Transverse colon (tissue), 3 donors: ENCODE measurements at regions not wholly inside any gene's neighbourhood (a gene's known extent, or its start where the extent isn't known, plus 50 kb on each side); places are given as distances from the start of the nearest gene placed in this dataset.

Experiments used
- POLR2A ChIP-seq: fragments of 450-650 bp; IDR thresholded peaks from one replicate; pipeline ENCODE4 v1.6.1; 2016; ENCODE audit warnings: antibody characterized with exemption, mild to moderate bottlenecking, moderate library complexity
- TF ChIP-seq, protein P1 (sequence below), 5 experiments: fragments of 200-600 bp in 3 of 5; fragments of 450-650 bp in 2 of 5; sonication (generic) in 3 of 5; IDR thresholded peaks; 1 replicate in 2 of 5; 2 replicates in 3 of 5; pipeline ENCODE4 v1.5.1; 2016 to 2017; ENCODE audit warnings: antibody characterized with exemption in 5 of 5, inconsistent platforms in 3 of 5, mild to moderate bottlenecking in 2 of 5, moderate library complexity in 1 of 5

DNA sequence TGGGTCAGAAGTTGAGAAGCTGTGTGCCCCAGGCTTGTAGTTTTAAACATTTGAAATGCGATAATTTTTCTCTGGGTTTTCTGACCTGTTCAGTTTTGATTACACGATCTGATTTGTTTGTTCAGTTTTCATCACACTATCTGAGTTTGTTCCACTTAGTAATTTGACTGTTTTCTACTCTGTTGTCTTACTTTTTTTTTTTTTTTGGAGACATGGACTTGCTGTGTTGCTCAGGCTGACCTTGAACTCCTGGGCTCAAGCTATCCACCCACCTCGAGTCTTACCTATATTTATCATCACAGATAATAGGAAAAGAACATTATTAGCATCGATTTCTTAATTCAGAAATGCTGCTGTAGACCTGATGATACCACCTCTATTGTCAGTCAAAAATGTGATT is 379.1 kb downstream of the UTRN start:
- TF ChIP-seq POLR2A = no peak
- TF ChIP-seq, protein P1, sequence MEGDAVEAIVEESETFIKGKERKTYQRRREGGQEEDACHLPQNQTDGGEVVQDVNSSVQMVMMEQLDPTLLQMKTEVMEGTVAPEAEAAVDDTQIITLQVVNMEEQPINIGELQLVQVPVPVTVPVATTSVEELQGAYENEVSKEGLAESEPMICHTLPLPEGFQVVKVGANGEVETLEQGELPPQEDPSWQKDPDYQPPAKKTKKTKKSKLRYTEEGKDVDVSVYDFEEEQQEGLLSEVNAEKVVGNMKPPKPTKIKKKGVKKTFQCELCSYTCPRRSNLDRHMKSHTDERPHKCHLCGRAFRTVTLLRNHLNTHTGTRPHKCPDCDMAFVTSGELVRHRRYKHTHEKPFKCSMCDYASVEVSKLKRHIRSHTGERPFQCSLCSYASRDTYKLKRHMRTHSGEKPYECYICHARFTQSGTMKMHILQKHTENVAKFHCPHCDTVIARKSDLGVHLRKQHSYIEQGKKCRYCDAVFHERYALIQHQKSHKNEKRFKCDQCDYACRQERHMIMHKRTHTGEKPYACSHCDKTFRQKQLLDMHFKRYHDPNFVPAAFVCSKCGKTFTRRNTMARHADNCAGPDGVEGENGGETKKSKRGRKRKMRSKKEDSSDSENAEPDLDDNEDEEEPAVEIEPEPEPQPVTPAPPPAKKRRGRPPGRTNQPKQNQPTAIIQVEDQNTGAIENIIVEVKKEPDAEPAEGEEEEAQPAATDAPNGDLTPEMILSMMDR (IDR thresholded peaks at IDR 0.05) = no peak
